ENCODE measurements at regions not wholly inside any gene's neighbourhood (a gene's known extent, or its start where the extent isn't known, plus 50 kb on each side); places are given as distances from the start of the nearest gene placed in this dataset.
"Not testable (repeated sequence)": the region's sequence is repeated elsewhere in the genome, so short reads cannot be mapped to it uniquely, and the experiment has no call there.

GRCh38 chr2:111271647-111272304 lies 151.1 kb downstream of the BCL2L11 start:
- H3K4me1 ChIP-seq (ENCODE audit: control insufficient read depth, extremely low read depth, insufficient read depth, low read length); H3K79me2 ChIP-seq (ENCODE audit: control insufficient read depth, insufficient read depth, low read length); H3K9ac ChIP-seq (replicated peaks; ENCODE audit: extremely low read depth, insufficient read depth, low read length); CTCF ChIA-PET; DNase-seq (ENCODE audit: low read depth, low spot score); BruUV-seq (replicated peaks); H3K9me3 ChIP-seq (replicated peaks; ENCODE audit: control insufficient read depth, insufficient read depth, low read length); H3K27ac ChIP-seq (ENCODE audit: insufficient read depth, low read depth, low read length); dilution Hi-C loops (cut with MboI; ENCODE audit: extremely low pct_ligation_motif_present, low sequenced_read_pairs); POLR2A ChIA-PET; H3K36me3 ChIP-seq (ENCODE audit: control insufficient read depth in 2 of 2, extremely low read depth in 1 of 2, insufficient read depth in 2 of 2, low read length in 2 of 2); H3K27me3 ChIP-seq (ENCODE audit: control insufficient read depth in 2 of 2, insufficient read depth in 2 of 2, low read length in 2 of 2); H3K4me2 ChIP-seq (ENCODE audit: insufficient read depth, low read length); H4K20me1 ChIP-seq (replicated peaks; ENCODE audit: control insufficient read depth, extremely low read depth, insufficient read depth, low read length); H3K9me1 ChIP-seq (replicated peaks; ENCODE audit: control insufficient read depth, extremely low read depth, insufficient read depth, low read length); H2AFZ ChIP-seq (ENCODE audit: low read depth, low read length); intact Hi-C loops (cut with micrococcal nuclease); H3K4me3 ChIP-seq (replicated peaks in 1 of 3; ENCODE audit: insufficient read depth in 1 of 3, low read depth in 1 of 3, low read length in 3 of 3): not testable (repeated sequence)
- peak; percentile 77 for FAIRE-seq

- H3K4me2 ChIP-seq (ENCODE audit: insufficient read depth, low read length); H3K79me2 ChIP-seq (ENCODE audit: control insufficient read depth, insufficient read depth, low read length); DNase-seq (ENCODE audit: low read depth, low spot score); H3K9me1 ChIP-seq (replicated peaks; ENCODE audit: control insufficient read depth, extremely low read depth, insufficient read depth, low read length); H3K4me1 ChIP-seq (ENCODE audit: control insufficient read depth, extremely low read depth, insufficient read depth, low read length); H3K4me3 ChIP-seq (replicated peaks in 1 of 3; ENCODE audit: insufficient read depth in 1 of 3, low read depth in 1 of 3, low read length in 3 of 3); H2AFZ ChIP-seq (ENCODE audit: low read depth, low read length); H4K20me1 ChIP-seq (replicated peaks; ENCODE audit: control insufficient read depth, extremely low read depth, insufficient read depth, low read length); FAIRE-seq; H3K36me3 ChIP-seq (ENCODE audit: control insufficient read depth in 2 of 2, extremely low read depth in 1 of 2, insufficient read depth in 2 of 2, low read length in 2 of 2); H3K27ac ChIP-seq (ENCODE audit: insufficient read depth, low read depth, low read length); H3K9ac ChIP-seq (replicated peaks; ENCODE audit: extremely low read depth, insufficient read depth, low read length); POLR2A ChIA-PET; H3K27me3 ChIP-seq (ENCODE audit: control insufficient read depth in 2 of 2, insufficient read depth in 2 of 2, low read length in 2 of 2); CTCF ChIA-PET; H3K9me3 ChIP-seq (replicated peaks; ENCODE audit: control insufficient read depth, insufficient read depth, low read length); BruUV-seq (replicated peaks); dilution Hi-C loops (cut with MboI; ENCODE audit: extremely low pct_ligation_motif_present, low sequenced_read_pairs); intact Hi-C loops (cut with micrococcal nuclease): not testable (repeated sequence)
Measured at GRCh38 chr2:111273007-111273406, 152.3 kb downstream of the BCL2L11 start.

GRCh38 chr2:111275047-111275853 lies 154.5 kb downstream of the BCL2L11 start:
- H3K9me1 ChIP-seq (replicated peaks; ENCODE audit: control insufficient read depth, extremely low read depth, insufficient read depth, low read length); H3K4me2 ChIP-seq (ENCODE audit: insufficient read depth, low read length); intact Hi-C loops (cut with micrococcal nuclease); H3K4me3 ChIP-seq (replicated peaks in 1 of 3; ENCODE audit: insufficient read depth in 1 of 3, low read depth in 1 of 3, low read length in 3 of 3); H3K9ac ChIP-seq (replicated peaks; ENCODE audit: extremely low read depth, insufficient read depth, low read length); POLR2A ChIA-PET; dilution Hi-C loops (cut with MboI; ENCODE audit: extremely low pct_ligation_motif_present, low sequenced_read_pairs); CTCF ChIA-PET; H3K4me1 ChIP-seq (ENCODE audit: control insufficient read depth, extremely low read depth, insufficient read depth, low read length); H3K27me3 ChIP-seq (ENCODE audit: control insufficient read depth in 2 of 2, insufficient read depth in 2 of 2, low read length in 2 of 2); H4K20me1 ChIP-seq (replicated peaks; ENCODE audit: control insufficient read depth, extremely low read depth, insufficient read depth, low read length); H3K9me3 ChIP-seq (replicated peaks; ENCODE audit: control insufficient read depth, insufficient read depth, low read length); H3K79me2 ChIP-seq (ENCODE audit: control insufficient read depth, insufficient read depth, low read length); H3K36me3 ChIP-seq (ENCODE audit: control insufficient read depth in 2 of 2, extremely low read depth in 1 of 2, insufficient read depth in 2 of 2, low read length in 2 of 2); H2AFZ ChIP-seq (ENCODE audit: low read depth, low read length): not testable (repeated sequence)
- H3K27ac ChIP-seq (ENCODE audit: insufficient read depth, low read depth, low read length) = peak overlapping the region; percentile 34
- DNase-seq (ENCODE audit: low read depth, low spot score) (peak; percentile 60), FAIRE-seq (peak; percentile 92)
- BruUV-seq (replicated peaks) = TSS peak; percentile 36

- dilution Hi-C loops (cut with MboI; ENCODE audit: extremely low pct_ligation_motif_present, low sequenced_read_pairs); POLR2A ChIA-PET; H3K9me1 ChIP-seq (replicated peaks; ENCODE audit: control insufficient read depth, extremely low read depth, insufficient read depth, low read length); CTCF ChIA-PET; H3K9ac ChIP-seq (replicated peaks; ENCODE audit: extremely low read depth, insufficient read depth, low read length); H3K36me3 ChIP-seq (ENCODE audit: control insufficient read depth in 2 of 2, extremely low read depth in 1 of 2, insufficient read depth in 2 of 2, low read length in 2 of 2); H3K4me3 ChIP-seq (replicated peaks in 1 of 3; ENCODE audit: insufficient read depth in 1 of 3, low read depth in 1 of 3, low read length in 3 of 3); H3K79me2 ChIP-seq (ENCODE audit: control insufficient read depth, insufficient read depth, low read length); H3K27ac ChIP-seq (ENCODE audit: insufficient read depth, low read depth, low read length); H4K20me1 ChIP-seq (replicated peaks; ENCODE audit: control insufficient read depth, extremely low read depth, insufficient read depth, low read length); H2AFZ ChIP-seq (ENCODE audit: low read depth, low read length); H3K9me3 ChIP-seq (replicated peaks; ENCODE audit: control insufficient read depth, insufficient read depth, low read length); H3K4me2 ChIP-seq (ENCODE audit: insufficient read depth, low read length); intact Hi-C loops (cut with micrococcal nuclease); H3K4me1 ChIP-seq (ENCODE audit: control insufficient read depth, extremely low read depth, insufficient read depth, low read length); H3K27me3 ChIP-seq (ENCODE audit: control insufficient read depth in 2 of 2, insufficient read depth in 2 of 2, low read length in 2 of 2): not testable (repeated sequence)
- BruUV-seq (replicated peaks) = TSS peak; percentile 60
- FAIRE-seq (peak; percentile 8), DNase-seq (ENCODE audit: low read depth, low spot score) (peak; percentile 33)
Measured at GRCh38 chr2:111275854-111276171, 155.1 kb downstream of the BCL2L11 start.
